ENCODE measurements at regions not wholly inside any gene's neighbourhood (a gene's known extent, or its start where the extent isn't known, plus 50 kb on each side); places are given as distances from the start of the nearest gene placed in this dataset.
A peak's percentile ranks its signal among the peaks of the same experiment; 100 is the strongest.

DNA sequence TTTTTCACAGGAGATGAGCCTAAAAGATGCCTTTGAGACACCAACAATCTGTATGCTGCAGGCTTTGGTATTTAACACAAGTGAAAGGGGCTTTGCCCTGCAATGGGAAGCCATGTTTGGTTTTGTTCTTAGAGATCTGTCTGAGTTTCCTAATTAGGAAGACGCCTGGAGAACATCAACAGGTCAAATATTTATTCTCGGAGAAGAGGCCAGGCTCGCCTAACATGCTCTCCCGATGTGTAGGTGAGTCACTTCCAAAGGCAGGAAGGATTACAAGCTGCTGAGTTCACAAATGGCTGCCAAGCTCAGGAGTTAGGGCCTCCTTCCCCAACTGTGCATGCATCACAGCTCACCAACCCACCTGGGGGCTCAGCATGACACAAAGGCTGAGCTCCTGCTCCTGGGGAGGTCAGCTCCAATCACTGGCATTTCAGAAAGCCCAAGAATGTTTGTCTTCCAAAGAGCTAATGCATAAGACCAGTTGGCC is 119.5 kb upstream of the PRICKLE2 start:
- 26 to 44% methylated on average over 3 to 4 of the region's 4 CpGs for WGBS, 2 donors
- no peaks in the 10 kb centered on the region for H3K9me3 ChIP-seq
- H3K36me3 ChIP-seq, result no peaks in the 10 kb centered on the region
- peak in 1 of 2 donors; percentile 52 for DNase-seq
- no peak overlapping the region for H3K4me3 ChIP-seq
- peak; percentile 13 to 75 for ATAC-seq (ENCODE audit: low FRiP score in 2 of 2)
- no peaks in the 10 kb centered on the region for H3K27me3 ChIP-seq
- peaks cover 32 to 47% (median 41%) of the 10 kb centered on the region in 4 donors for H3K4me1 ChIP-seq
- peak overlapping the region; percentile 42 to 73 (median 67) for H3K27ac ChIP-seq
- no peak for TF ChIP-seq EP300 (IDR thresholded peaks at IDR 0.05)
- TF ChIP-seq, protein P1, sequence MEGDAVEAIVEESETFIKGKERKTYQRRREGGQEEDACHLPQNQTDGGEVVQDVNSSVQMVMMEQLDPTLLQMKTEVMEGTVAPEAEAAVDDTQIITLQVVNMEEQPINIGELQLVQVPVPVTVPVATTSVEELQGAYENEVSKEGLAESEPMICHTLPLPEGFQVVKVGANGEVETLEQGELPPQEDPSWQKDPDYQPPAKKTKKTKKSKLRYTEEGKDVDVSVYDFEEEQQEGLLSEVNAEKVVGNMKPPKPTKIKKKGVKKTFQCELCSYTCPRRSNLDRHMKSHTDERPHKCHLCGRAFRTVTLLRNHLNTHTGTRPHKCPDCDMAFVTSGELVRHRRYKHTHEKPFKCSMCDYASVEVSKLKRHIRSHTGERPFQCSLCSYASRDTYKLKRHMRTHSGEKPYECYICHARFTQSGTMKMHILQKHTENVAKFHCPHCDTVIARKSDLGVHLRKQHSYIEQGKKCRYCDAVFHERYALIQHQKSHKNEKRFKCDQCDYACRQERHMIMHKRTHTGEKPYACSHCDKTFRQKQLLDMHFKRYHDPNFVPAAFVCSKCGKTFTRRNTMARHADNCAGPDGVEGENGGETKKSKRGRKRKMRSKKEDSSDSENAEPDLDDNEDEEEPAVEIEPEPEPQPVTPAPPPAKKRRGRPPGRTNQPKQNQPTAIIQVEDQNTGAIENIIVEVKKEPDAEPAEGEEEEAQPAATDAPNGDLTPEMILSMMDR (IDR thresholded peaks at IDR 0.05), result no peak
- TF ChIP-seq POLR2AphosphoS5 (IDR thresholded peaks at IDR 0.05), result no peak
- no peak for TF ChIP-seq POLR2A (IDR thresholded peaks at IDR 0.05)

- DNase-seq (no peak), ATAC-seq (ENCODE audit: low FRiP score in 2 of 2) (peak in 1 of 2 donors; percentile 28)
- WGBS, 2 donors, result 55 to 65% methylated on average over 8 of the region's 8 CpGs
- peak overlapping the region; percentile 42 to 73 (median 67) for H3K27ac ChIP-seq
- no peak overlapping the region for H3K4me3 ChIP-seq
- no peak for TF ChIP-seq POLR2A (IDR thresholded peaks at IDR 0.05)
- TF ChIP-seq POLR2AphosphoS5 (IDR thresholded peaks at IDR 0.05), result no peak
- no peak for TF ChIP-seq EP300 (IDR thresholded peaks at IDR 0.05)
- TF ChIP-seq, protein P1 (IDR thresholded peaks at IDR 0.05), result no peak
- H3K27me3 ChIP-seq, result no peaks in the 10 kb centered on the region
- H3K36me3 ChIP-seq, result no peaks in the 10 kb centered on the region
- no peaks in the 10 kb centered on the region for H3K9me3 ChIP-seq
- H3K4me1 ChIP-seq, result peaks cover 32 to 47% (median 41%) of the 10 kb centered on the region in 4 donors
Observed at GRCh38 chr3:64343689-64344430, 118.6 kb upstream of the PRICKLE2 start.

- no peak for ATAC-seq (ENCODE audit: low FRiP score in 2 of 2)
- no peaks in the 10 kb centered on the region for H3K36me3 ChIP-seq
- H3K4me1 ChIP-seq, result peaks cover 32 to 47% (median 41%) of the 10 kb centered on the region in 4 donors
- DNase-seq, result no peak
- H3K4me3 ChIP-seq, result no peak overlapping the region
- H3K27ac ChIP-seq, result peak overlapping the region in 3 of 4 donors; percentile 42 to 70 (median 64)
- 58 to 63% methylated on average over 6 of the region's 6 CpGs for WGBS, 2 donors
- H3K9me3 ChIP-seq, result no peaks in the 10 kb centered on the region
- TF ChIP-seq POLR2AphosphoS5 (IDR thresholded peaks at IDR 0.05) (peak in 1 of 2 donors; percentile 50), POLR2A (IDR thresholded peaks at IDR 0.05) (no peak), EP300 (IDR thresholded peaks at IDR 0.05) (no peak)
- TF ChIP-seq, protein P1 (IDR thresholded peaks at IDR 0.05), result no peak
- H3K27me3 ChIP-seq, result no peaks in the 10 kb centered on the region
Observed at GRCh38 chr3:64342940-64343688, 117.8 kb upstream of the PRICKLE2 start.

DNA sequence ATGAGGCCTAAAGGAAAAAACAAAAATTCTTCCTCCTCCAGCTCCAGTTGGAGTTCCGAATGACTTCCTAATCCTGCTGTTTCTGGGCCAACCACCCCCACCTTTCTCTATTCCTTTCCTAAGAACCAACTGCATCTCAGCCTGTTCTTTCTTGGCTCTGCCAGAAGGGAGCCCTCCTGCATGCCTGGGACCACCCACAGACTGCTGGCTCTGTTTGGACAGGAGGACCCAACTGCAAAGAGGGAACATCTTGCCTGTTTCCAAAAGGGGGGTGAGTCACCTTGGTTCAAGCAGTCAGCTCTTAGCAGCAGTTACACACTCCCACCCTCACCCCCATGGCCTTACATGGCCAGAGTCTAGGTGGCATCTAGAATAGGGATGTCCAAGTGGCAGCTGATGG is 116.0 kb upstream of the PRICKLE2 start:
- WGBS, 2 donors, result 60 to 68% methylated on average over 1 of the region's 1 CpG
- Histone ChIP-seq H3K9me3 (no peaks in the 10 kb centered on the region), H3K4me3 (no peak overlapping the region), H3K27ac (peak overlapping the region in 2 of 4 donors; percentile 37 to 55), H3K27me3 (no peaks in the 10 kb centered on the region), H3K4me1 (peaks cover 32 to 46% (median 41%) of the 10 kb centered on the region in 4 donors), H3K36me3 (no peaks in the 10 kb centered on the region)
- ATAC-seq (ENCODE audit: low FRiP score in 2 of 2), result peak in 1 of 2 donors; percentile 13
- DNase-seq, result no peak
- TF ChIP-seq POLR2A (IDR thresholded peaks at IDR 0.05), result no peak
- TF ChIP-seq, protein P1 (IDR thresholded peaks at IDR 0.05), result no peak
- no peak for TF ChIP-seq POLR2AphosphoS5 (IDR thresholded peaks at IDR 0.05)
- TF ChIP-seq EP300 (IDR thresholded peaks at IDR 0.05), result no peak

Measured in upper lobe of left lung (tissue), 6 donors.